Endothelial cell of umbilical vein (primary cell): ENCODE measurements at regions not wholly inside any gene's neighbourhood (a gene's known extent, or its start where the extent isn't known, plus 50 kb on each side); places are given as distances from the start of the nearest gene placed in this dataset.

ENCODE experiments used
- BruUV-seq: library from RNA; stranded (reverse); fragments of 400-500 nt; replicated peaks from 2 replicates; lab custom pipeline; 2021; lab: Mats Ljungman, UMichigan
- CTCF ChIA-PET: fragments of 300-600, 350-600 bp; sonication (Branson Sonifier 250); formaldehyde crosslinking; loops from one replicate; lab custom pipeline; 2021; ENCODE audit warnings: antibody characterized with exemption, inconsistent platforms; lab: Charles Lee
- POLR2A ChIA-PET: fragments of 300-600, 350-600 bp; sonication (Branson Sonifier 250); formaldehyde crosslinking; loops from one replicate; lab custom pipeline; 2021; ENCODE audit warnings: antibody characterized with exemption, inconsistent platforms; lab: Charles Lee
- DNase-seq: peaks from one replicate; pipeline ENCODE4 v3.0.0-alpha.2; 2011; ENCODE audit warnings: low read depth, low spot score
- FAIRE-seq: peaks from 2 replicates; lab custom pipeline; 2011; peaks lifted over from hg19 to GRCh38; lab: Jason Lieb, UNC
- H2AFZ ChIP-seq: 2 replicates; pipeline ENCODE4 v1.6.0; 2012; ENCODE audit warnings: low read depth, low read length, control low read depth, inconsistent platforms
- H3K27ac ChIP-seq: 2 replicates; pipeline ENCODE4 v1.5.1; 2011; ENCODE audit warnings: low read depth, mild to moderate bottlenecking, control low read depth, low read length, moderate library complexity; ENCODE audit not compliant: insufficient read depth
- H3K27me3 ChIP-seq, 2 experiments: 2 replicates each; pipeline versions ENCODE4 v1.6.0 to v1.6.1; 2011; ENCODE audit warnings: low read length in 2 of 2, mixed read lengths in 1 of 2; ENCODE audit not compliant: control insufficient read depth in 2 of 2, insufficient read depth in 2 of 2
- H3K36me3 ChIP-seq, 2 experiments: 2 replicates in 1 of 2; 3 replicates in 1 of 2; pipeline ENCODE4 v1.5.1; 2011; ENCODE audit warnings: low read length in 2 of 2, mild to moderate bottlenecking in 1 of 2, moderate library complexity in 1 of 2; ENCODE audit not compliant: control insufficient read depth in 2 of 2, insufficient read depth in 2 of 2; ENCODE audit errors: extremely low read depth in 1 of 2
- H3K4me1 ChIP-seq: 3 replicates; pipeline ENCODE4 v1.5.1; 2011; ENCODE audit warnings: mild to moderate bottlenecking, low read length; ENCODE audit not compliant: control insufficient read depth, insufficient read depth; ENCODE audit errors: extremely low read depth
- H3K4me2 ChIP-seq: 2 replicates; pipeline ENCODE4 v1.6.1; 2011; ENCODE audit warnings: low read length, control low read depth, mixed read lengths; ENCODE audit not compliant: insufficient read depth
- H3K4me3 ChIP-seq, 3 experiments: fragments of 200-600 bp in 1 of 3; sonication (generic), shearing (Covaris generic) in 1 of 3; replicated peaks in 1 of 3; 2 replicates each; pipeline ENCODE4 v1.5.1; 2011 to 2016; ENCODE audit warnings: control low read depth in 3 of 3, low read length in 3 of 3, mild to moderate bottlenecking in 2 of 3, inconsistent platforms in 1 of 3, low read depth in 1 of 3, moderate library complexity in 1 of 3; ENCODE audit not compliant: insufficient read depth in 1 of 3
- H3K79me2 ChIP-seq: 2 replicates; pipeline ENCODE4 v1.6.0; 2012; ENCODE audit warnings: low read length, inconsistent platforms; ENCODE audit not compliant: control insufficient read depth, insufficient read depth
- H3K9ac ChIP-seq: replicated peaks from 2 replicates; pipeline ENCODE3; 2011; ENCODE audit warnings: low read length, control low read depth; ENCODE audit not compliant: insufficient read depth; ENCODE audit errors: extremely low read depth
- H3K9me1 ChIP-seq: replicated peaks from 3 replicates; pipeline ENCODE4 v1.6.0; 2011; ENCODE audit warnings: mild to moderate bottlenecking, low read length; ENCODE audit not compliant: control insufficient read depth, insufficient read depth; ENCODE audit errors: extremely low read depth
- H3K9me3 ChIP-seq: replicated peaks from 2 replicates; pipeline ENCODE4 v1.5.1; 2012; ENCODE audit warnings: low read length, inconsistent platforms; ENCODE audit not compliant: control insufficient read depth, insufficient read depth
- H4K20me1 ChIP-seq: replicated peaks from 2 replicates; pipeline ENCODE3; 2011; ENCODE audit warnings: mild to moderate bottlenecking, low read length; ENCODE audit not compliant: control insufficient read depth, insufficient read depth; ENCODE audit errors: extremely low read depth
- CTCF ChIP-seq, 2 donors: IDR thresholded peaks; 1 replicate in 1 of 2; 2 replicates in 1 of 2; pipeline ENCODE4 v1.5.1; 2011; ENCODE audit warnings: low read length in 2 of 2, mild to moderate bottlenecking in 2 of 2, moderate library complexity in 2 of 2, control low read depth in 1 of 2, inconsistent platforms in 1 of 2, low read depth in 1 of 2; ENCODE audit not compliant: insufficient read depth in 1 of 2; ENCODE audit errors: extremely low read depth in 1 of 2
- EZH2 ChIP-seq: IDR thresholded peaks from 2 replicates; pipeline ENCODE4 v1.6.1; 2012; ENCODE audit warnings: borderline replicate concordance, low read depth, mild to moderate bottlenecking, moderate library complexity, low read length, inconsistent platforms; ENCODE audit not compliant: severe bottlenecking
- FOS ChIP-seq: IDR thresholded peaks from 2 replicates; pipeline ENCODE4 v1.6.1; 2011; ENCODE audit warnings: mild to moderate bottlenecking, low read length, moderate library complexity, borderline replicate concordance; ENCODE audit not compliant: insufficient read depth
- GATA2 ChIP-seq: IDR thresholded peaks from 2 replicates; pipeline ENCODE4 v1.7.0; 2011; ENCODE audit warnings: low read depth, mild to moderate bottlenecking, moderate library complexity, mixed read lengths, low read length; ENCODE audit not compliant: insufficient read length, insufficient read depth
- JUN ChIP-seq: IDR thresholded peaks from 2 replicates; pipeline ENCODE4 v1.6.1; 2011; ENCODE audit warnings: borderline replicate concordance, low read depth; ENCODE audit not compliant: insufficient read length, insufficient read depth
- MYC ChIP-seq: IDR thresholded peaks from one replicate; pipeline ENCODE4 v1.6.1; 2011; ENCODE audit warnings: mild to moderate bottlenecking, low read depth, low read length
- POLR2A ChIP-seq: IDR thresholded peaks from 2 replicates; pipeline ENCODE4 v1.6.1; 2012; ENCODE audit warnings: low read depth, mild to moderate bottlenecking, control low read depth, low read length
- POLR2AphosphoS5 ChIP-seq: IDR thresholded peaks from 2 replicates; pipeline ENCODE4 v1.6.1; 2012; ENCODE audit warnings: low read depth, mild to moderate bottlenecking, control low read depth, low read length, moderate library complexity; ENCODE audit not compliant: insufficient read depth
- dilution Hi-C: fragments of 300-500 bp; cut with MboI; formaldehyde crosslinking; loops from one replicate; pipeline ENCODE4 v1.15.0; 2019; ENCODE audit warnings: low sequenced_read_pairs; ENCODE audit not compliant: extremely low pct_ligation_motif_present
- intact Hi-C: fragments of 100-400 bp; cut with micrococcal nuclease; formaldehyde crosslinking; loops from one replicate; pipeline ENCODE4 v1.10.0; 2022
- TF ChIP-seq, protein P1 (sequence below): IDR thresholded peaks from 2 replicates; pipeline ENCODE4 v1.6.1; 2011; ENCODE audit not compliant: insufficient read depth, insufficient read length

GRCh38 chr11:130642994-130643393, 194.5 kb downstream of the ADAMTS15 start:
- intact Hi-C loops, result no loop called here
- no peak for FAIRE-seq
- Histone ChIP-seq H3K4me2 (no peak overlapping the region), H3K9ac (no peak overlapping the region), H3K4me3 (no peak overlapping the region), H2AFZ (no peak overlapping the region), H3K9me1 (no peaks in the 10 kb centered on the region), H3K27ac (no peak overlapping the region), H3K36me3 (no peaks in the 10 kb centered on the region), H3K27me3 (no peaks in the 10 kb centered on the region), H3K9me3 (no peaks in the 10 kb centered on the region), H4K20me1 (no peaks in the 10 kb centered on the region), H3K4me1 (peaks cover 3% of the 10 kb centered on the region), H3K79me2 (no peaks in the 10 kb centered on the region)
- BruUV-seq, result no TSS peak
- CTCF ChIA-PET, result no interaction called here
- POLR2A ChIA-PET, result no interaction called here
- no peak for TF ChIP-seq GATA2
- TF ChIP-seq POLR2A, result no peak
- TF ChIP-seq CTCF (IDR thresholded peaks at IDR 0.05; ENCODE audit: extremely low read depth in 1 of 2, insufficient read depth in 1 of 2, low read depth in 1 of 2, low read length in 2 of 2), result no peak
- no peak for TF ChIP-seq EZH2
- TF ChIP-seq, protein P1, sequence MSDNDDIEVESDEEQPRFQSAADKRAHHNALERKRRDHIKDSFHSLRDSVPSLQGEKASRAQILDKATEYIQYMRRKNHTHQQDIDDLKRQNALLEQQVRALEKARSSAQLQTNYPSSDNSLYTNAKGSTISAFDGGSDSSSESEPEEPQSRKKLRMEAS, result no peak
- no peak for TF ChIP-seq MYC
- no peak for TF ChIP-seq POLR2AphosphoS5
- TF ChIP-seq JUN, result no peak
- TF ChIP-seq FOS, result no peak
- dilution Hi-C loops, result no loop called here
- no peak for DNase-seq
